Ureter (tissue), 1 donor: ENCODE measurements at regions not wholly inside any gene's neighbourhood (a gene's known extent, or its start where the extent isn't known, plus 50 kb on each side); places are given as distances from the start of the nearest gene placed in this dataset.

Experiments
- DNase-seq: peaks from one replicate; pipeline ENCODE4 v3.0.0-alpha.2; 2020; ENCODE audit warnings: low spot score
- donor health status: DM: yes; HTN: yes; CAD: no.

- DNase-seq: no peak
Measured at GRCh38 chr6:102641426-102641825, 1247.9 kb downstream of the GRIK2 start.

GRCh38 chr6:102631921-102632320 is 1238.4 kb downstream of the GRIK2 start:
- DNase-seq: no peak

- no peak for DNase-seq
Measured at GRCh38 chr6:102623201-102623600, 1229.7 kb downstream of the GRIK2 start.

- no peak for DNase-seq
Measured at GRCh38 chr6:102619585-102619984, 1226.1 kb downstream of the GRIK2 start.

- no peak for DNase-seq
Measured at GRCh38 chr6:102582569-102582968, 1189.1 kb downstream of the GRIK2 start.

- DNase-seq: no peak
Measured at GRCh38 chr6:102581378-102582124, 1188.0 kb downstream of the GRIK2 start.

- no peak for DNase-seq
Measured at GRCh38 chr6:102571236-102571908, 1177.9 kb downstream of the GRIK2 start.

- DNase-seq: no peak
Measured at GRCh38 chr6:102562713-102563112, 1169.2 kb downstream of the GRIK2 start.

- DNase-seq: no peak
Measured at GRCh38 chr6:102553214-102553613, 1159.7 kb downstream of the GRIK2 start.

GRCh38 chr6:102549221-102549874 is 1155.8 kb downstream of the GRIK2 start:
- no peak for DNase-seq

GRCh38 chr6:102525336-102525735 is 1131.8 kb downstream of the GRIK2 start:
- no peak for DNase-seq

- no peak for DNase-seq
Measured at GRCh38 chr6:102520966-102521365, 1127.5 kb downstream of the GRIK2 start.

- DNase-seq: no peak
Measured at GRCh38 chr6:102517506-102517905, 1124.0 kb downstream of the GRIK2 start.

GRCh38 chr6:102501615-102502014 is 1108.1 kb downstream of the GRIK2 start:
- DNase-seq: no peak

- DNase-seq: no peak
Measured at GRCh38 chr6:102494808-102495207, 1101.3 kb downstream of the GRIK2 start.

GRCh38 chr6:102493485-102493884 is 1100.0 kb downstream of the GRIK2 start:
- DNase-seq: no peak

GRCh38 chr6:102488729-102489128 is 1095.2 kb downstream of the GRIK2 start:
- DNase-seq: no peak

GRCh38 chr6:102485480-102485879 is 1092.0 kb downstream of the GRIK2 start:
- no peak for DNase-seq

GRCh38 chr6:102474041-102474807 is 1080.7 kb downstream of the GRIK2 start:
- DNase-seq: no peak

- DNase-seq: no peak
Measured at GRCh38 chr6:102458990-102459389, 1065.5 kb downstream of the GRIK2 start.

- DNase-seq: no peak
Measured at GRCh38 chr6:102438171-102438570, 1044.7 kb downstream of the GRIK2 start.

GRCh38 chr6:102417368-102417998 is 1024.0 kb downstream of the GRIK2 start:
- DNase-seq: no peak
